Occipital lobe (tissue), 1 donor: ENCODE measurements at regions not wholly inside any gene's neighbourhood (a gene's known extent, or its start where the extent isn't known, plus 50 kb on each side); places are given as distances from the start of the nearest gene placed in this dataset.

Experiments
- DNase-seq: peaks from one replicate; lab custom pipeline; 2025; lab: John Stamatoyannopoulos, UW

DNA sequence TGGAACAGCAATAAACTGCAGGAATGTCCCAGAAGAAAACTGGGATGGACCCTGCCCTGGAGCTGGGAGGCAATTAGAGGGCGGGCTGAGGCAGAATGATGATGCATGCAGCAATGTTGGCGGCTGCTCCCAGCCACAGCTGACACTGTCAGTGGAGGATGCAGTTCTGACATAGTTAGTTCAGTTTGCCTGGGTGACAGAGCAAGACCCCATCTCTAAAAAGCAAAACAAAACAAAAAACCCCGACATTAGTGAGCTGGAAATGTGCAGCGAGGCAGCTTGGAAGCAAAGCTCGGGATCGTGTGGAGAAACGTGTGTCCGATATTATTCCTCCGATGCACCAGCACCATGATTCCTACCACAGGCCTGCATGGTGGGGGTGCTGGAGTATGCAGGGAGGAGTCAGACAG is 110.1 kb upstream of the UQCRFS1 start:
- DNase-seq = no peak

DNA sequence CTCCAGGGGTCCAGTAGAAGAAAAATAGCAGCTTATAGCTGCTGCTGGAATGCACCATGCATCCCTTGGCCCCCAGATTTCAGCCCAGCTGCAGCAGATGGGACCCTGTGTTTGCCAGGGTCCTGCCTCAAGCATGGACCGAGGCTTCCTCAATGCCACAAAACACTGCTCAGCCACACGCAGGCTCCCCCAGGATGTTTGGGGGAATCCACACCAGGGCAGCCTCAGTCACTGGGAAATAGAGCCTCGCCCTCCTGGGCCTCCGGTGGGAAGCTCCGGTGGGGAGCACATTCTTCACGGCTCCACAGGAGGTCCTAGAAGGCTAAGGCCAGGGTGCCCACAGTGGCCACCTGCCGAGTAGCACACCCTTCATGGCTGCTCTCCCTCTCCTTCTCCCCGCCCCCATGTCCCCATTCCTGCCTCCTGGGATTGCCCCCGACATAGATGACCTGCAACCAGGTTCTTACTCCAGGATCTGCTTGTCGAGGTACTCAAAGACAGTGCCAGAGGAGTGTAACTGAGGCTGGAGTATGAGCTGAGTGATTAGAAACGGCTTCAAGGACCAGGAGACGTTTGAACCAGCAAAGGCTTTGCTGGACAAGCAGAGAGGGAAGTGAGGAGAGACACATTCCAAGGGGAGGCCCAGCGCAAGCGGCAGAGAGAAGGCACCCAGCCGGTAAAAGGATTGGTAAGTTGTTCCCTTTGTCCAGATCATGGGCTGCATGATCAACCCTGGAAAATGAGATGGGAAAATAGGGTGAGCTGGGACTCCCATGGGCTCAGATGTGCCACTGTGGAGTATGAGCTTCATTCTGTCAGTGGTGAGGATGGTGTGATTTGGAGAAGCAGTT is 110.7 kb upstream of the UQCRFS1 start:
- no peak for DNase-seq

DNA sequence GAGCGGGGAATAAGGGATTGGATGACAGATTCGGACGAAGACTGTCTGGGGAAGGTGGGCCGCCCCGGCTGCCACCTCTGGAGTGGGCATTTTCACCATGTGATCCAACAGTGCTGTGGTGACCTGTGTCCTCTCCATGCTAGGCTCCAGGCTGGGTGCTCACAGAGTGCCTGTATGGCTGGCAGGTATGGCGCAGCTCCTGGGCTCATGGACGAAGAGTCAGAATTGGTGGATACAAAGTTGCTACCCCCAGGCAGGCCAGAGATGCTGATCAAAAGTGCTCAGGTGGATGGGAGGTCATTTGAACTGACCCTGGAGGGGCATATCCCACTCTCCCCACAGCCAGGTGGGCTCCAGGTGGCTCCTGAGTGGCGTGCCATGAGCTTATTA is 111.3 kb upstream of the UQCRFS1 start:
- no peak for DNase-seq

DNA sequence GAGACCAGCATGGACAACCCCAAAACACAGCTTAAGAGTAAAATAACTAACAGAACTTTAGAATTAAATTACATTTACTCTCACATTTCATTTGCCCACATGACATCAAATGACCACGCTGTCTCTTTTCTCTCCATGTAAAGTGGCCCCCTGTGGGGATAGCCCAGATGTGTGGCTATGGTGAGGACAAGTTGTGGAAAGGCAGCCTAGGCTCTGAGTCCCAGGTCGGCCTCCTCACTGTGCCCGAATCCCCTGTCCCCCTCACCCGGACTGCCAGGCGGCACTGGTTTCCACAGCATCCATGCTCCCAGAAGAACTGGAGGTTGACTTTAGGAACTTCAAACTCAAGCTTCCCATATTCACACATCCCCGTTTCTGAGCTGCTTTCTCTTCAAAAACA is 111.8 kb upstream of the UQCRFS1 start:
- DNase-seq = no peak

DNA sequence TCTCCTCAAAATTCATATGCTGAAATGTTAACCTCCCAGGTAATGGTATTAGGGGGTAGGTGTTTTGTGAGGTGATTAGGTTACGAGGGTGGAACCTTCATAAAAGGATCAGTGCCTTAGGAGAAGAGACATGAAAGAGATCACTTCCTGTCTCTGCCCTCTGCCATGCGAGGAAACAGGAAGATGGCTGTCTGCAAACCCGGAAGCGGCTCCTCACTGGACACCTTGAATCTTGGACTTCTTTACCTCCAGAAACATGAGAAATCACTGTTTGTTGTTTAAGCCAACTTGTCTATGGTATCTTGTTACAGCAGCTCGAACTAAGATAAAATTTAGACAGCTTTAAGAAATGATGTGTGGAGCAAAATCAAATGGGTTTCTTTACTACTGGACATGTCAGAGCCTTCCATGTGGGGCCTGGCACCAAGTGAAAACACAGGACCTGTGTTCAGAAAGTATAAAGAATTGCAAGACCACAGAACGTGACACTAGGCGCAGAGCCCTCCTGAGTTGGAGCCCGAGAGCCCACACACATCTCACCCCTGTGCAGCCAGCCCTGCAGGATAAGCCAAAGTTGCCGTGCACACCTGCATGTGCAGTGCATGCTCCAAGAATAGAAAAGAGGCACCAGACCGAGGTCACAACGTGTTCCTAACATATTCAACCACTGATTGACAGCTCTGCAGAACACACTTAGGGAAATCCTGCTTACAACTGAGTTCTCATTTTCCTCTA is 112.5 kb upstream of the UQCRFS1 start:
- no peak for DNase-seq

DNA sequence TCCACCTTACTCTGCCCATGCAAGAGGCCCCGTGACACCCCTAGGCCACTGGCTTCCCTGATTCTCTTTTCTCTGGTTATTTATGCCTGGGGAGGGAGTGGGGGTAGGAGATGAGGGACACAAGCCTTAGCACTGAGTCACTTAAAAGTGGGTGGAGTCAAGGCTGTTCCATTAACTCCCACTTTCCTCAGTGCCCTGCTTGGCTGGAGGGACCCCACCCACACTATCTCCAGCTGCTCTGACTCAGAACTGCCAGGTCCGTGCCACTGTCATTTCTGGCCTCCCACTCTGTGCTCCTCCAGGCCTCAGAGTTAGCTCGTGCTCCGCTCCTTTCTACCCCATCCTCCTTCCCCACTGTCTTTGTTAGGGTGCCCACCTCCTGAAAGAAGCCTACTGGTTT is 113.4 kb upstream of the UQCRFS1 start:
- DNase-seq = no peak

DNA sequence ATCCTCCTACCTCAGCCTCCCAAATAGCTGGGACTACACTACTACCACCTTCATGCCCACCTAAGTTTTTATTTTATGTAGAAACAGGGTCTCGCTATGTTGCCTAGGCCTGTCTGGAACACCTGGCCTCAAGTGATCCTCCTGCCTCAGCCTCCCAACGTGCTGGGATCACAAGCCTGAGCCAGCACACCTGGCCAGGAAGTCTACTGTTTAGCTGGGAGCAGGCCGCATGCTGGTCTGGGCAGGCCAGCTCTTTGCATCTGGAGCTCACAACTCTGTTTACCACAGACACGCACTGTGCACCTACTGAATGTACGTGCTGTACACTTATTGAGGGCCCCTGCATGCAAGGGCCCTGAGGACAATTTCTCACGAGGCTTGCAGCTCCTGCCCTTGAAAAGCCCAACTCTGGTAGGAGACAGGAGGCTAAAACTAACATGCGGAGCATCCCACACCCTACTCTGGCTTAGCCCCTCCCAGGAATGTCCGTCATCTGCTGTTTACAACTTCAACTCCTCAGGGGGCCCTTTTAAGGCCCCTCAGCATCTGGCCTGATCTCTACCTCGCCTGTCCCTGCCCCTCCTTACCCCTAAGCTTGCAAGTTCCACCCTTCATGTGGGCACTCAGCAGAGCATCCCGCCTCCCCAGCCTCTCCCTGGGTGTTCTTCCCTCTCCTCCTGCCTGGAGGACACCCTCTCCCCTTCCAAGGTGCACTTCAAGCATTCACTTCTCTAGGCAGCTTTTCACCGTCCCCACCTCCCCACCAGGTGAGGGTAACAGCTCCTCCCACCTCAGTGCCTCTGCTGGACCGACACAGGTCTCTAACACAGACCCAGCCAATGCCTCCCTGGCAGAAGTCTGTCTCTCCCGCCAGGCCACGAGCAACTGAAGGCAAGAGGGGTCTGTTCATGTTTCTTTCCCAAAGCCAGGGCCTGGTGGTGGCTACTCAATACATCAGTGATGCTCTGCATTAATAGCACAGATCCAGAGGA is 114.2 kb upstream of the UQCRFS1 start:
- no peak for DNase-seq

DNA sequence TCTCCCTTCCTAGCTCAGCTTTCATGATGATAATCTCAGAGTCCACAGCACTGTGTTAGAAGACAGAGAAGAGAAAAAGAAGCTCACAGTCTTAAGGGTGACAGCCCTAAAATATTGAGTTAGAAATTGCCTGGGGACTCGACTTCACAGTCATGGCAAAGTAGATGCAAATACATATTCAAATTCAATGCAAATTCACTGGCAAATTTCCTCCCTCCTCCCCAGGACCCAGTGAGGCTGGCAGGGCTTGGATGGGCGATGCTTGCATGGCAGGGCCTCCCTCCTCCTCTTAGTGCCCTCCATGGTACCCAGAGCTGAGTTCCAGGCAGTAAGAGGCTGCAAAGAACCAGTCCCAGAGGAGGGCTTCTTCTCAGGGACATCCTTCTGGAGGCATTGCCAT is 115.6 kb upstream of the UQCRFS1 start:
- DNase-seq = no peak

DNA sequence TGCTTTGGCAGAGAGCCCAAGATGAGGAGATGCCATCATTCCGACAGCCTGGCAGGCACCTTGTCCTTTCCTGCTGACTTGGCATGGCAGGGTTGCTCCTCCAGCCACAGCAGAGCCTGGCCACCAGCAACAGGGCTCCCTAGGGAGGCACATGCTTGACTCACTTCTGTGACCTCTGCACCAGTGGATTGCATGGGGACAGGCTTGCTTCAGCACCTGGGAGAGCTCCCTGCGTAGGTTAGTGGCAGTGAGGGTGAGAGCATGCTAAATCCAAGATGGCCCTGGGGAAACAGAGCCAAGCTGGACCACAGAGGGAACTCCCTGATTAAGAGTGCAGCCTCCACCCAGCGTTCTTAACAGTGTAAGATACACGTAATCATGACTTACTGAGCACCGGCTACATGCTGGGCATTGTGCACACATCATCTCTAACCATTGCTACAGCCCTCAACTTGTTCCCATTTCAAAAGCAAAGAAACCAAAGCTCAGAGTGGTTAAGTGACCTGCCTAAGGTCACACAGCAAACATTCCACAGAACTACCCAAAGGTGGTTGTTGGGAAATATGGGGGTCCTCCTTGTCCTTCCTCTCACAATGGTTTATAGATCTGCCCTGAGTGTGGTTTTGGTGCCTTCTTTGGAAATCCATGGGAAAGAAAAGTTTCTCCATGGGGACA is 116.6 kb upstream of the UQCRFS1 start:
- DNase-seq = no peak

DNA sequence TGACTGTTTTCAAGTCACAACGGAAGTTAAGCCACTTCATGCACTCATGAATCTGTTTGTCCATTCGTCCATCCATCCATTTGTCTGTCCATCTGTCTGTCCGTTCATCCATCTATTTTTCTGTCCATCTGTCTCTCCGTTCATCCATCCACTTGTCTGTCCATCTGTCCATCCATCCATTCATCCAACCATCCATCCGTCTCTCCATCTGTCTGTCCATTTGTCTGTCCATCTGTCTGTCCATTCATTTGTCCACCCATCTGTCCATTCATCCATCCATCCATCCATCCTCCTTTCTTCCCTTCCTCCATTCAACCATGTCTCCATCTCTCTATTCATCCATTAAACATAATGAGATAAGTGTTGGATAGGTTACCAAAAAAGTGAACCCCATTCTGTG is 123.5 kb upstream of the UQCRFS1 start:
- no peak for DNase-seq

DNA sequence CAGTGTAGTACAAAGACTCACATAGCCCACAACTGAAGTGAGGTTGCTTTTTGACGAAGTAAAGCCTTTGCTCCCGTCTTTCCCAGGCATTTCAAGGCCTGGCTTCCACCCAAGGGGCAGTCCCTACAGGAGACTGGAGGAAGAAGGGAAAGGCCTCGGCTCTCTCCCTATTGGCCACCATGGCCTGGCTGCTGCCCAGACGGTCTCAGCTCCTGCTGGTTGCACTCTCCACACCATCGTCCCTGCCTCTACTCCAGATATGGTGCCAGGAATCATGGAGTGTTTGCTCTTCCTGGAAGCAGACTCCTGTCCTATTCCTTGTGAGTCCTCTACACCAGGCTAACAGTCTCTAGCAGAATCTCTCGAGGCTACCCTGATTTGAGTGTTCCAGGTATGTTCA is 124.1 kb upstream of the UQCRFS1 start:
- DNase-seq = no peak

DNA sequence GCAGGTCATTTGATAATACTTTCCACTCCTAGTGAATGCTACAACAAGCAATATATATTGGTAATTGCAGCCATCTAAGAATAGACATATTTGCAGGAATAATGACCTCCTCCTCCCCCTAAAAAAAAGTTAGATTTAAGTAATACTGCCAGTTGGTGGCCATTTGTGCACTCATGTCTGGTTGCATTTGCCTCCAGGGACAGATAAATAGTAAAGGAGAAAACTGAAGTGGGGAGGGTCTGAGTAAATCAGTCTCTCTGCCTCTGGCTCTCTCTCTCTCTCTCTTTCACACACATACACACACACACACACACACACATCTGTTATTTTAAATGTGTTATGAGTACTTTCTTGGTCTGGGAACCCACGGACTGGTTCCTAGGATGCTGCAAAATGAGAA is 125.5 kb upstream of the UQCRFS1 start:
- DNase-seq = no peak

DNA sequence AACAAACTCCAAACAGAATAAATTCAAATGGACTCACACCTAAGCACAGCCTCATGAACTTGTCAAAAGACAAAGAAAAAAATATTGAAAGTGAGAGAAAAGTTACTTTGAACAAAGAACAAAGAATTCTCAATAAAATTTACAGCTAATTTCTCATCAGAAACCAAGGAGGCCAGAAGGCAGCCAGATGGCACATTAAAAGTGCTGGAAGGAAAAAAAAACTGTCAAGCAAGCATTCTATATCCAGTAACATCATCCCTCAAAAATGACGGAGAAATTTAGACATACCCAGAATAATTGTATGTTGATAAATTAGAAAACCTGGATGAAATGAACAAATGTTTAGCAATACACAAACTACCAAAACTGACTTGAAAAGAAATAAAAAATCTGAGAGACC is 129.8 kb upstream of the UQCRFS1 start:
- no peak for DNase-seq

DNA sequence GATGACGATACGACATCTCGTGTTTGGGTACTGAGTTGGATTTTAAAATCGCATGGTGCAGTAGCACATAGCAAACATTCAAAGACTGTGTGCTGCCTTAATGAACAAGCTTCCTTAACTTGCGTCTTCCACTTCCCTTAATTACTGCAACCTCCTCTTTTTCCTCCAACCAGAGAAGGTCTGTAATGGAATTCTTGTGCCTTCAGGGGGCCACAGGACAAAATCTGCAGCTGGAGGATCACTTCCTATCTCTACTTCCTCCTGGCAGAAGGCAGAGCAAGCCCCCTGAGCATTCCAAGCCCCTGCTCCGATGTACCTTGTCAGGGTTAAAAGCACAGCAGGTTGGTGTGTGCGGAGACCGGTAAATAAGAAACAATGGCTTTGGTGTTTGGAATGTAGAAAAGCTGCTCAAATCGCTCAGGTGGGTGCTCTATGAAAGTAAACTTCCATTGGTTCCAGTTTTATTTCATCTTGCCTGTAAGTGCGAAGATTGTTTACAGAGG is 151.3 kb upstream of the UQCRFS1 start:
- no peak for DNase-seq

DNA sequence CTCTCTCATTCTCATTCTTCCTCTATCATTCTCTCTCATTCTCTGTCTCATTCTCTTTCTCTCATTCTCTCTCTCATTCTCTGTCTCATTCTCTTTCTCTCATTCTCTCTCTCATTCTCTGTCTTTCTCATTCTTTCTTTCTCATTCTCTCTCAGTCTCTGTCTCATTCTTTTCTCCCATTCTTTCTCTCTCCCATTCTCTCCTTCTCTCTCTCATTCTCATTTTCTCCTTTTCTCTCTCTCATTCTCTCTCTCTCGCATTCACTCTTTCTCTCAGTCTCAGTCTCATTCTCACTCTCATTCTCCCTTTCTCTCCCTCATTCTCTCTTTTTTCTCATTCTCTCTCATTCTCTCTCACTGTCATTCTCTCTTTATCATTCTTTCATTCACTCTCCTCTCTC is 152.0 kb upstream of the UQCRFS1 start:
- DNase-seq = no peak

DNA sequence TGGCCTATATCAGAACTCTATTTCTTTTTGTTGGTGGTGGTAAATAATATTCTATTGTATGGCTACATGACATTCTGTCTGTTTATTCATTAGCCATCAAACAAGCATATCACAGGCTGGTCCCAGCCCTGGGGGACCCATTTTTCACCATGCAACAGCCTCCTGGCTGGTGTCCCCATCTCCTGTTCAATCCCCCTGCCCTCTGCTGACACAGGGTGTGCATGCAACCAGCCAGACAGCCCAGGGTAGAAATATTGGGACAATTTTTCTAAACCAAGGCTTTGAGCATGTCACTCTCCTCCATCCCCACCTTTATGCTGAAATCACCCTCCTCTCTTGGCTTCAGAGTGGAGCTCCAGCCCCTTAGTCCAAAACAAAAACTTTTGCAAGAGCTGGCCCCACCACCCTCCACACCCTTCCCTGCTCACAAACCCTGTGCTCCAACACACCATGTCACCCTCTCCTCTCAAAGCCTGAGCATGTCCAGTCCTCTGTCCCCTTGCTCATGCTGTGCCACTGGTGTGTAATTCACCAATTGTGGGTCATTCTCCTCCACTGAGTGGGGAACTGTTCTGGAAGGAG is 153.0 kb upstream of the UQCRFS1 start:
- no peak for DNase-seq

DNA sequence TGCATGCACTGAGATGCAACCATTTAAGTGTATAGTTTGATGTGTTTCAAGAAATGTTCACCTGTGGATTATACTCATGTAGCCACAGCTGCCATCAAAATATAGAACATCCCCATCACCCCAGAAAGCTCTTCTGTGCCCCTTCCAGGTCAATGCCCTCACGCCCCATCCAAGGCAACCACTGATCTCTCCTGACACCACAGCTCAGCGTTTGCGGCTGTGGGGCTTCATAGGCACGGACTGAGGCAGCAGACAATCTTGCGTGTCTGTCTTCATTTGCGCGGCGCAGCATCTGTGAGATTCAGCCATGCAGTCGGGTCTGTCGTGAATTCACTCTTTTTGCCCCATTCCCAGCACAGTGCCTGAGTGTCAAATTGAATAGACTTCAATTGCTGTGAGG is 153.8 kb upstream of the UQCRFS1 start:
- DNase-seq = no peak

DNA sequence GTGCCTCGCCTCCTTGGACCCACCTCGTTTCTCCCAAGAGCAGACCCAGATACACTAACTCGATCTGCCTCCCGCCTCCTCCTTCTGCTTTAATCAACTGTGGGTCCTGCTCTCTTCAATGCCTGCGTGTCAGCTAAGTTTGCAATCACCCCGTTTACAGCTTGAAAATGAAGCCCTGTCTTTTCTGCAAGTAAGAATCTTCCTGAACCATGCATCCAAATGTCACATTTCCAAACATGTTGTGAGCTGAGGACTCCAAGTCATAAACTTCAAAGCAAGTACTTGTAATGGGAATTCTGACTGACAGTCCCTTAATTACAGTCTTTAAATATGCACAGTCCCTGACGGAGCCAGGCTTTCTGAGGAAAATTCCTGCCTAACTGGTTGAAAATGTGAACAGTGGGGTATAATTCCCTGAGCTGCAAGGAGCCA is 154.9 kb upstream of the UQCRFS1 start:
- no peak for DNase-seq

DNA sequence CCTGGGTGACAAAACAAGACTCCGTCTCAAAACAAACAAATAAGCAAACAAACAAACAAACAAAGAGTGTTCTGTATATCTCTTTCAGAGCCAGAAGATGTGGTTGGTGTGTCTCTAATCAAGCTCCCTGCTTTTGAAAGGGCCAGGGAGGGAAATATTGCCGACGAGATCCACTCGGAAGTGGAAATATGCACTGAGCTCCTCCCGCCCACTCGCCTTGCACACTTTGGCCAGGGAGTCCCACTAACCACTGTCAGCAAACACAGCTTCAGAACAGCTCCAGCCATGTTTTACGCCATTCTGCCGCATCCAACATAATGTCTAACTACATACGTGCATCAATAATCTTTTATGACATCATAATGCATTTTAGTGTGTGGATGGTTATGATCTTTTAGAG is 155.5 kb upstream of the VSTM2B start:
- no peak for DNase-seq

DNA sequence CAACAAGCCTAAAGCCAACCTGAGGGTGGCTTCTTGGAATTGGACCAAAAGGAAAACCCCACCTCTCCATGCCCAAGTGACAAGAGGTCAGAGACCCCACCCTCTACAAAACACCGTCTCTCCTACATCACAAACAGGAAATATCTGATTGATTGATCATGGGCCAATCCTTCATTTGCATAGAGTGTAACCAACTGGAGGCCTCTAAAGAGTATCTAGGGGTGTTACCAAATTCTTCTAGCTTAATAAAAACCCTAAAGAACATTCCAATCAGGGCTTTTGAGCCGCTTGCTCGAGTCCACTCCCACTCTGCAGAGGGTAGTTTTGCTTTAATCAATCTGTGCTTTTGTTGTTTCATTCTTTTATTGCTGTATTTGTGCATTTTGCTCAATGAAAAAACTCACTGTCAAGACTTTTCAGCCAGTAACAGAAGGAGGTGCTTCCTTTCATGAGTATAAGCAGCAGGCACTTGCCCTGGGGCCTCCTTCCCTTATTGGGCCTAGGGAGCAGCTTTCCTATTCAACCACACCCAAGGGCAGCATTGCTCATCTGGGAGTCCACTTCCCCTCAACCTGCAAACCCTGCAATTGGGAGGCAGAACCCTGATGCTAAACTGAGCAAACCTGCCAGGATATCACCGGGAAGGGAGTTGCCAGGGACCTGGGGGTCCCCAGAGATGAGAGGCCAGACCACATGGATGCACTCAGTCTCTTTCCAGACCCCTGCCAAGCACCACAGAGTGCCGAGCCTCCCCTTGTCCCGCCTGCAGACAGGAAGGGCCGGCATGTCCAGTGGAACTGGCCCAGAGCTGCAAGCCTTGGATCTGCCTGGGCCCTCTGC is 154.3 kb upstream of the VSTM2B start:
- no peak for DNase-seq
